ENCODE measurements at regions not wholly inside any gene's neighbourhood (a gene's known extent, or its start where the extent isn't known, plus 50 kb on each side); places are given as distances from the start of the nearest gene placed in this dataset.

DNA sequence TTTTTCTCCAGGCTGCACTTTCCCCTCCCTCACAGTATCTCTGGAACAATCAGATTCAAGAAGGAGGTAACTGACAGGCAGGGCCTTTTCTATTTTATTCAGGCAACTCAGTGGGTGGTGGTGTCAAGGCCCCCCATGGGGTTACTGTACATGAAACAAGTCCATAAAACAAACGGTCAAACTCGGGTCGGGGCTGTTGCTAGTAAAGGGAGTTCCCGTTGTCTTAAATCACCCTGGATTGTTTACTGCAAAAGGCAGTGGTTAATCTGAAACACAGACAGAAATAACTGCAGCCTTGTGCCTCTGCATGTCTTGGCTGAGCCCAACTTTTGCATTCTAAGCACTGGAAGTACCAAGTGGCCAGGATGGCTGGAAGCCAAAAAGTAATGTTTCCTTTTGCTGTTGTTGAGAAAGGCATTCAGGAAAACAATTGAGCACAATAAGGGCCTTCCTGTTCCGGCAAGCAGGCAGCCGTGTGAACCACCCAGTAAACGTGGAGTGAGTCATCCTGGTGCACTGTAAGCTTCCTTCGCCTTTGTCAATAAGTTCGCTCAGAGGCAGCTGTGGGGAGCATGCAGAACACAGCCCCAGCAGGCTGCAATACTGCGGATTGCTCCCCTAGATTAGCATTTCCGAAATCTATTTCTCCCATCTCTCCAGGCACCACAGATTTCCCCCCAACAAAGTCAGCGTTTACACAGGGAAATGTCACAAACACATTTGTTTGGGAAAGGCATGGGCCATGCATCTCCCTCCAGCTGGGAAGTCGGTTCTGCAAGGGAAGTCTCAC is 149.6 kb downstream of the IRS1 start (continued):
- TF ChIP-seq SOX6 (IDR thresholded peaks at IDR 0.05) (no peak), SOX6 (CRISPR knock-in tag; IDR thresholded peaks at IDR 0.05) (peak; percentile 99), CCAR2 (optimal IDR thresholded peaks at IDR 0.05; ENCODE audit: low read depth, low read length) (no peak), SMYD3 (CRISPR knock-in tag; IDR thresholded peaks at IDR 0.05) (peak; percentile 73; the same call in 1 of the 2 replicates), NCOA5 (CRISPR knock-in tag; IDR thresholded peaks at IDR 0.05) (no peak), CHD4 (IDR thresholded peaks at IDR 0.05; ENCODE audit: borderline replicate concordance, low read length) (no peak), HNRNPL (IDR thresholded peaks at IDR 0.05; ENCODE audit: low read depth, low read length) (no peak), ATF7-NPFF (CRISPR knock-in tag; IDR thresholded peaks at IDR 0.05; ENCODE audit: low read depth) (peak; percentile 63; the same call in 1 of the 2 replicates), AKAP8 (CRISPR knock-in tag; IDR thresholded peaks at IDR 0.05) (no peak), CENPT (CRISPR knock-in tag; IDR thresholded peaks at IDR 0.05; ENCODE audit: low read depth) (no peak), POLR2AphosphoS5 (IDR thresholded peaks at IDR 0.05; ENCODE audit: low read depth, low read length) (no peak; the same call in 1 of the 2 replicates), ZMYM2 (CRISPR knock-in tag; IDR thresholded peaks at IDR 0.05) (peak; percentile 92), PITX1 (CRISPR knock-in tag; IDR thresholded peaks at IDR 0.05) (peak; percentile 81; the same call in 1 of the 2 replicates), FOXA1 (IDR thresholded peaks at IDR 0.05) (0 out of 2 replicates have a peak, but pooled peaks have one; percentile 41), FOXA1 (CRISPR knock-in tag; IDR thresholded peaks at IDR 0.05) (peak; percentile 96), GATA4 (IDR thresholded peaks at IDR 0.05; ENCODE audit: borderline replicate concordance, low read depth) (peak; percentile 44; the same call in 1 of the 2 replicates), FOXM1 (CRISPR knock-in tag; IDR thresholded peaks at IDR 0.05) (no peak), KLF12 (CRISPR knock-in tag; IDR thresholded peaks at IDR 0.05; ENCODE audit: borderline replicate concordance) (no peak), SIN3B (IDR thresholded peaks at IDR 0.05; ENCODE audit: low read length) (no peak), ZNF614 (CRISPR knock-in tag; IDR thresholded peaks at IDR 0.05; ENCODE audit: borderline replicate concordance) (peak; percentile 94), ZSCAN30 (CRISPR knock-in tag; IDR thresholded peaks at IDR 0.05) (no peak), WIZ (CRISPR knock-in tag; IDR thresholded peaks at IDR 0.05) (peak; percentile 63; the same call in 1 of the 2 replicates), ZNF564 (CRISPR knock-in tag; IDR thresholded peaks at IDR 0.05) (peak; percentile 74; the same call in 1 of the 2 replicates)
- TF ChIP-seq, protein P1, sequence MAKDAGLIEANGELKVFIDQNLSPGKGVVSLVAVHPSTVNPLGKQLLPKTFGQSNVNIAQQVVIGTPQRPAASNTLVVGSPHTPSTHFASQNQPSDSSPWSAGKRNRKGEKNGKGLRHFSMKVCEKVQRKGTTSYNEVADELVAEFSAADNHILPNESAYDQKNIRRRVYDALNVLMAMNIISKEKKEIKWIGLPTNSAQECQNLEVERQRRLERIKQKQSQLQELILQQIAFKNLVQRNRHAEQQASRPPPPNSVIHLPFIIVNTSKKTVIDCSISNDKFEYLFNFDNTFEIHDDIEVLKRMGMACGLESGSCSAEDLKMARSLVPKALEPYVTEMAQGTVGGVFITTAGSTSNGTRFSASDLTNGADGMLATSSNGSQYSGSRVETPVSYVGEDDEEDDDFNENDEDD (CRISPR knock-in tag; IDR thresholded peaks at IDR 0.05; ENCODE audit: borderline replicate concordance), result peak; percentile 62
- TF ChIP-seq, protein P2, sequence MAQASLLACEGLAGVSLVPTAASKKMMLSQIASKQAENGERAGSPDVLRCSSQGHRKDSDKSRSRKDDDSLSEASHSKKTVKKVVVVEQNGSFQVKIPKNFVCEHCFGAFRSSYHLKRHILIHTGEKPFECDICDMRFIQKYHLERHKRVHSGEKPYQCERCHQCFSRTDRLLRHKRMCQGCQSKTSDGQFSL (CRISPR knock-in tag; IDR thresholded peaks at IDR 0.05), result no peak
- TF ChIP-seq, protein P3, sequence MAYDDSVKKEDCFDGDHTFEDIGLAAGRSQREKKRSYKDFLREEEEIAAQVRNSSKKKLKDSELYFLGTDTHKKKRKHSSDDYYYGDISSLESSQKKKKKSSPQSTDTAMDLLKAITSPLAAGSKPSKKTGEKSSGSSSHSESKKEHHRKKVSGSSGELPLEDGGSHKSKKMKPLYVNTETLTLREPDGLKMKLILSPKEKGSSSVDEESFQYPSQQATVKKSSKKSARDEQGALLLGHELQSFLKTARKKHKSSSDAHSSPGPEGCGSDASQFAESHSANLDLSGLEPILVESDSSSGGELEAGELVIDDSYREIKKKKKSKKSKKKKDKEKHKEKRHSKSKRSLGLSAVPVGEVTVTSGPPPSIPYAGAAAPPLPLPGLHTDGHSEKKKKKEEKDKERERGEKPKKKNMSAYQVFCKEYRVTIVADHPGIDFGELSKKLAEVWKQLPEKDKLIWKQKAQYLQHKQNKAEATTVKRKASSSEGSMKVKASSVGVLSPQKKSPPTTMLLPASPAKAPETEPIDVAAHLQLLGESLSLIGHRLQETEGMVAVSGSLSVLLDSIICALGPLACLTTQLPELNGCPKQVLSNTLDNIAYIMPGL (CRISPR knock-in tag; IDR thresholded peaks at IDR 0.05; ENCODE audit: borderline replicate concordance in 1 of 2, low read depth in 1 of 2), result 0 out of 4 replicates have a peak, but pooled peaks have one; percentile 20 to 75
- TF ChIP-seq, protein P4, sequence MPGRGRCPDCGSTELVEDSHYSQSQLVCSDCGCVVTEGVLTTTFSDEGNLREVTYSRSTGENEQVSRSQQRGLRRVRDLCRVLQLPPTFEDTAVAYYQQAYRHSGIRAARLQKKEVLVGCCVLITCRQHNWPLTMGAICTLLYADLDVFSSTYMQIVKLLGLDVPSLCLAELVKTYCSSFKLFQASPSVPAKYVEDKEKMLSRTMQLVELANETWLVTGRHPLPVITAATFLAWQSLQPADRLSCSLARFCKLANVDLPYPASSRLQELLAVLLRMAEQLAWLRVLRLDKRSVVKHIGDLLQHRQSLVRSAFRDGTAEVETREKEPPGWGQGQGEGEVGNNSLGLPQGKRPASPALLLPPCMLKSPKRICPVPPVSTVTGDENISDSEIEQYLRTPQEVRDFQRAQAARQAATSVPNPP (CRISPR knock-in tag; IDR thresholded peaks at IDR 0.05), result 0 out of 2 replicates have a peak, but pooled peaks have one; percentile 27
